Fibroblast of skin of left quadriceps (primary cell): ENCODE measurements at regions not wholly inside any gene's neighbourhood (a gene's known extent, or its start where the extent isn't known, plus 50 kb on each side); places are given as distances from the start of the nearest gene placed in this dataset.

ENCODE experiments used
- DNase-seq, 2 experiments: peaks; one replicate each; pipeline ENCODE4 v3.0.0-alpha.2; 2013; ENCODE audit warnings: low read depth in 2 of 2

- DNase-seq = no peak
These were observed 202.6 kb upstream of the STEAP4 start for GRCh38 chr7:88509341-88509740.

GRCh38 chr7:88500131-88500530 lies 193.4 kb upstream of the STEAP4 start:
- DNase-seq = peak in 1 of 2 experiments; percentile 0

DNA sequence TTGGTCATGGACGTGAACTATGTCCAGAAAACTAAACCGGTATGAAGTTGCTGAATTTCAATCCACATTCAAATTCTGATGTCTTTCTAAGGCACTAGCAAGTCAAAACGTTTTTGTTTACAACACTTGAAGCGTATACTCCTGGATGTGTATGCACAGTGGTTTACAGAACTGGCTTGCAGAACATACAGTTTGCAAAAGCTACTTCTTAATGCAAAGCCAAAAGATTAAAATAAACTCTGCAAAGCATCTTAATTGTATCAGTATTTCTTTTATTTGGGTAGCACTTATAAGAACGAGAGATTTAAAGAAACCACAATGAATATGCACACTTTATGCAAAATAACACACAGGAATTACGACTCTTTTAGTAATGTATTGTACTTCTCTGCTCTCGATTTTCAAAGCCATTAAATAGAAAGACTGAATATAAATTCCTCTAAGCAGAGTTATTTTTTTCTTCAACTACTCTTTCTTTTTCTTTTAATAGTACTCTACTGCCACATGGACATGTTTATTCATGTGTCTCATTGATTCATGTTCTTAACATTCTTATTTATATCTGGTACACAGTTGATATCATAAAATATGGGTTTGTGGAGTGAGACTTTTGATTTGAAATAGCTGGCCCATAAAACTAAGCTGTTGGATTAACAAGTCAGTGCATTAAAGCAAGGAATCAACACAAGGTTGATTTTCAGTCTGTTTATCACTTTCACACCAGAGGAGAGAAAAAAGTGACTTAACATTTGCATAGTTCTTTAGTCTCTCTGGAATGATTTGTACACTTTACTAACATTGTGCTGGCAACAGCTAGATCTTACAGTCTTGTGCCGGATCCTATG lies 189.4 kb upstream of the STEAP4 start:
- no peak for DNase-seq

GRCh38 chr7:88492153-88492552 lies 185.5 kb upstream of the STEAP4 start:
- no peak for DNase-seq

DNA sequence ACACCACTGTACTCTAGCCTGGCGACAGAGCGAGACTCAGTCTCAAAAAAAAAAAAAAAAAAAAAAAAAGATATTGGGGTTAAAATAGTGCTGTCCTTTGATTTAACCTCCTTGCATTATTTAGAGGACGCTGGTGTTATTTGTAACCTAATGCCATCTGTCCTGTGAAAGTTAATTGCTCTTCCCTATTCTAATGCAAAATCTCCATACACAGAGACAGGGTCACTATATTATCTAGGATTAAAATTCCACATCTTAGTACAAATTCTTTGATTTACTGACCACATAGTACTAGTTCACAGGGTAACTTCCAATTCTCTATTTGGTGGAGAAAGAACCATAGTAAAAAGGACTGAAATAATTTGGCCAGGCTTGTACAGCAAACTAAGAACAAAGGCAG lies 184.2 kb upstream of the STEAP4 start:
- DNase-seq = no peak

DNA sequence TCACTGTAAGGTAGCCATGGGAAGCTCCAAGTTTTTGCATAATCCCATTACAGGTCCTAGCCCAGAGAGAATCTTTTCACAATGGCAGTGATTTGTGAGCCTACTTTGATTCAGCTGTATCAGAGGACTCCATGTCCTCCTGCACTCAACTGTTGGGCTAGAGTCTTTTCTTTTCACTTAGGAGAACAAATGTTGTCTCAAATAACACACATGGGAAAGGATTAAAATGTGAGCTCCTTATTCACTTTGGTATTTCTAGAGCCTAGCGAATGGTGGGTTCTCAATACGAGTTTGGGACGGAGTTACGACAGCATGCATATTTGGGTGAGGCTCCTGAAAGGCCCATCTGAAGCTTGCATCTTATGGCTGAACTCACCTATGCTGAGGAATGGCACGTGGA lies 183.5 kb upstream of the STEAP4 start:
- DNase-seq = no peak

DNA sequence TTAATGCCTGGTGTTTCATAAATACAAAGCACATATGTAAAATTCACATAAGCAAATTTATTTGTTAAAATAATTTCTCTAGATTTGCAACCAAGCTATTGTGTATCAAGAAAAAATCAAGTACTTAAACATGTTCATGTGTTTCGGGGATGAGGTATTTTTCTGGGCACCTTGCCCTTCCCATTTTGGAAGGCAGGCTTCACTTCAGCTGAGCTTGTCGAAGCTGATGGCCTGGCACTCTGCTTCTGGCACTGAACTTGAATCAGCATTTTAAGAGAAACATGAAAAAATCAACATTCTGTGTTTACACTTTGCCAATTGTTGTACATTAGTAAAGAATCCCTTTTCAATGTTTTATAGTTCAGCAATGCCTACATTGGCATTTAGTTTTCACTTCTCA lies 179.1 kb upstream of the STEAP4 start:
- no peak for DNase-seq

DNA sequence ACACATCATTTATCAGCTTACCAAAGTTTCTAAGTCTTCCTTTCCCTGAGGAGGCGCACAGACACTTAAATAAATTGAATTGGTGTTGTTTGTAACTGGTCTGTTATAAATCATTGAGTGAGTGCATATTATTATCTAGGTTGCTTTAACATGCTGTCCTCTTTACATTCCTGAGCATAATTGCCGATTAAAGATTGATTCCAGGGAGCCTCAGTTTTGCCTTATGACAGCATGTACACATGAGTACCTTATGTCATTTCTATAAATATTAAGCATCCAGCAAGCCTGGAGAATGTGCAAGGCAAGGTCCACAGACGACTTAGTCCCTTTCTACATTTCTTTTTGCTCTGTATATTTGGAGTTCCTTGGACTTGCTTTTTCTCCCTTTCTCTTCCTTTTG lies 177.9 kb upstream of the STEAP4 start:
- DNase-seq = no peak

- no peak for DNase-seq
These were observed 174.2 kb upstream of the STEAP4 start for GRCh38 chr7:88480896-88481295.

GRCh38 chr7:88480271-88480670 lies 173.6 kb upstream of the STEAP4 start:
- no peak for DNase-seq

- no peak for DNase-seq
These were observed 171.3 kb upstream of the STEAP4 start for GRCh38 chr7:88477976-88478375.

DNA sequence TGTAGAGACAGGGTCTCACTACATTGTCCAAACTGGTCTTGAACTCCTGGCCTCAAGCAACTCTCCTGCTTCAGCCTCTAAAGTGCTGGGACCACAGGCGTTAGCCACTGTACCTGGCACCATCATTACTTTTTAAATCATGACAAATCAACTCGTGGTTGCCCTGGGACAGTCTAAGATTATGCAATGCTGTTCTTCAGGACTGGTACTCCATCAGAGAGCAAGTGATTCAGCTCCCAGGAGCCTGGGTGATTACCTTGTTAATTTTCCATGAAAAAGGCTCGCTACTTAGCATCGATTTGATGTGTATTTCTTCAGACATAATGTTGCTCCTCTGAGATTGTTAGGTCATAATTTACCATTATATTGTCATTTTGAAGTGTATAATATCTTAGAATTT lies 158.9 kb upstream of the STEAP4 start:
- no peak for DNase-seq

GRCh38 chr7:88462799-88463198 lies 156.1 kb upstream of the STEAP4 start:
- no peak for DNase-seq

DNA sequence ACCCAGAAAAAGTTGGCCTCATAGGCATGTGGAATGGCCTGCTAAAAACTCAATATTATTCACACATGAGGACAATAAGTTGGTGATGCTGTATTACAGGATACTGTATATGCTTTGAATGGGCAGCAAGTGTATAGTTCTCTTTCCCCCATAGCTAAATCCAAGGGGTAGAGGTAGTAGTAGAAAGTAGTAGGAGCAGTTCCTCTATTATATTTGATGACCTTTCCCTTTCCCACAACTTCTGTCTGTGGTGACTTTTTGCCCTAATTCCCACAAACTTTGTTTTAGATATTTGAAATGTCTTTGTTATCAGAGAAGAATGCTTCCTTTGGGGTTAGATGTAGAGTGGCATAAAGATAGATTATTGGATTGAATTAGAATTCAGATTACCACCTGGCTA lies 154.0 kb upstream of the STEAP4 start:
- no peak for DNase-seq

- no peak for DNase-seq
These were observed 152.3 kb upstream of the STEAP4 start for GRCh38 chr7:88458946-88459345.

DNA sequence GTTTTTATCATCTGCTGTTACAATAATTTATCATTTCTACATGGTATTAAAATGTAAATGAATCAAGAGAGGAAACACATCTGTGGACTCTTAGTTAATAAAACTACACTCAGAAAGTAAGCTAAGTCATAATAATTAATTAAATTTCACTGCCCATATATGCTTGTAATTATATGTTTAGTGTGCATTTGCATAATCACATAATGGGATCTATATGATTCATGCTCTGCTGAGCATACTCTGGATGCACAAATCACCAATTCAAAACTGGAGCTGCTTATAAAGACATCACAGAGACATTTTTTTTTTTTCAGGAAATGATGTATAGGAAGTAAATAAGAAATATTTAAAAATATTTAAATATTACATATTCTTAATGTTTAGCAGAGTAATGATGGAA lies 151.6 kb upstream of the STEAP4 start:
- no peak for DNase-seq

GRCh38 chr7:88457320-88457719 lies 150.6 kb upstream of the STEAP4 start:
- no peak for DNase-seq

- no peak for DNase-seq
These were observed 149.8 kb upstream of the STEAP4 start for GRCh38 chr7:88456490-88456889.

DNA sequence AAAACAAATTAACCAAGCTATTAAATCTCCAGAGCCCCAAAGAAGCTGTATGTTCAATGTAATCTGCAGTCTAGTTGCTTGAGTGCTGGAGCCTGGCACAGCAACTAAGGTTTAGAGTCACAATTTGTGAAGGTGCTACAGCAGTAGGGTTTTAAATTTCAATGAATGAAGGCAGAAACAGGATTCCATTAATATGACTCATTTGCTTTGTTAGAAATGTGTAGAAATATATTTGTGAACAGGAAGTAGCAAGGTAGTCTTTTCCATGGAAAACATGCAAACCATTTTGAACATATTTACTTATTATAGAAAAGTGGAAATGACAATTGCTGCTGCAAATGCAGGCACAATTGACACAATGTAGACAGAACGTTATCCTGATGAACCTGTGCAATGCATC lies 149.0 kb upstream of the STEAP4 start:
- DNase-seq = no peak

DNA sequence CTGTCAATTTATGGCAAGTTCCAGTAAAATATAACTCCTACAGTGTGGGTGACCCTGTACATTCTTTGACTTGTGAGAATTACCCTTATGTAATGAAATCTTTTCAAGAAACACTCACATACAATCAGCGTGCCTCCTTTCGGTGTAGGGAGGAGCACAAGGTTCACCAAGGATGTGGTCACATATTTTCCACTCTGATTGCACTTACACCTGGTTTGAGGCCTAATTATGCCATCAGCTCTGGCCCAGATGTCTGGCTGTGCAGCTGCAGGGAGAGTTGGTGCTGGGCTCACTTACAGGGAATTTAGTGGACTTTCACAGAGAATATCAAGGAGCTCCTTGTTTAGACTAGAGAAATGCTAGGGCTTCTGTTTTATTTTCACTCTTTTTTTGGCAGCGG lies 146.0 kb upstream of the STEAP4 start:
- DNase-seq = no peak

DNA sequence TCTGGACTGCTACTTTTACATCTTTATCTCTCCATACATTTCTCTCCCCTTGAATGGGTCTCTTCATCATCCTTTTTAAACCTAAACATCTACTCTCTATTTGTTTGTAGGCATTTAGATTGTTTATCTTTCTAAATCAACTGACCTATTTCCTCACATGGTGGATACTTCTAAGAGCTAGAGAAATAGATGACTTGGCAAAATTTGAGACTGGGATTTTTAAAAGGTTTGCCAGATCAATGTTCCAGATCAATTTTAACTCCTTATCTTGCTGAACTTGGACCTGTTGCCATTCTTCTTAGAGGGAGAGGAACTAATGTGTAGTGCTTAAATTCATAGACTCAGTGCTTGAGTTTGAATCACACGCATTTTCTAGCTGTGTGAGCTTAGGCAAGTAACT lies 144.2 kb upstream of the STEAP4 start:
- DNase-seq = no peak

GRCh38 chr7:88449410-88449809 lies 142.7 kb upstream of the STEAP4 start:
- no peak for DNase-seq

DNA sequence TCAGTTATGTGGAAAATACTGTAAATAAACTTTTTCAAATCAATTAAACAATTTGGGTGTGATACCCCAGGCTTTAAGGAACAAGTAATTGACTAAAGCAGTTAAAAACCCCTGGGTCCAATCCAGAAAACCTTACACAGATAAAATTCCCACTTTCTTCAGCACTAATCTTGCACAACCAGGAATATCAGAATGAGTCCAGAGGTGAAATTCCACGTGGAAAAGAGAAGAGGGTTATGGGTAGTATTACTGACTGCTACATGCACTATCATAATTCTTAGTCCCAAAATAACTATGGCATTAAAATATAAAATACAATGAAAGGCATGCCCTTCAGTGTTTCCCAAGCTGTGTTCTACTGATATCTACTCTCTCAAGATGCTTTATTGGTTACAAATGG lies 135.7 kb upstream of the STEAP4 start:
- DNase-seq = no peak

DNA sequence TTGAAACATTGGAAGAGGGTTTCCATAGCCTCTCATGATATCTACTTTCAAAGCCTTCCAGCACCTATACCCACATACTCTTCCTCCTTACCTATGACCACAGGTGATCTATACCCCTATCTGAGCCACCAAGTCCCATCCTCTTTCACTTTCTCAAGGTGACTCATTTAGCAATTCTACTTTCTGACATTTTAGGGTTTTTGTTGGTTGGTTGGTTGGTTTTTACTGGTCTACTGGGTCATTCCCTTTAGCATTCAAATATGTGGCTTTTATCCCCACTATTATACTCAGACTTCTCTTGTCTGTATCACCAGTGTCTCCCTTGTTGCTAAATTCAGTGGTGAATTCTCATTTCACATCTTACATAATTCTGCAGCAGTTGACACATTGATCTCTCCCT lies 130.4 kb upstream of the STEAP4 start:
- DNase-seq = no peak
